ENCODE measurements at regions not wholly inside any gene's neighbourhood (a gene's known extent, or its start where the extent isn't known, plus 50 kb on each side); places are given as distances from the start of the nearest gene placed in this dataset.

DNA sequence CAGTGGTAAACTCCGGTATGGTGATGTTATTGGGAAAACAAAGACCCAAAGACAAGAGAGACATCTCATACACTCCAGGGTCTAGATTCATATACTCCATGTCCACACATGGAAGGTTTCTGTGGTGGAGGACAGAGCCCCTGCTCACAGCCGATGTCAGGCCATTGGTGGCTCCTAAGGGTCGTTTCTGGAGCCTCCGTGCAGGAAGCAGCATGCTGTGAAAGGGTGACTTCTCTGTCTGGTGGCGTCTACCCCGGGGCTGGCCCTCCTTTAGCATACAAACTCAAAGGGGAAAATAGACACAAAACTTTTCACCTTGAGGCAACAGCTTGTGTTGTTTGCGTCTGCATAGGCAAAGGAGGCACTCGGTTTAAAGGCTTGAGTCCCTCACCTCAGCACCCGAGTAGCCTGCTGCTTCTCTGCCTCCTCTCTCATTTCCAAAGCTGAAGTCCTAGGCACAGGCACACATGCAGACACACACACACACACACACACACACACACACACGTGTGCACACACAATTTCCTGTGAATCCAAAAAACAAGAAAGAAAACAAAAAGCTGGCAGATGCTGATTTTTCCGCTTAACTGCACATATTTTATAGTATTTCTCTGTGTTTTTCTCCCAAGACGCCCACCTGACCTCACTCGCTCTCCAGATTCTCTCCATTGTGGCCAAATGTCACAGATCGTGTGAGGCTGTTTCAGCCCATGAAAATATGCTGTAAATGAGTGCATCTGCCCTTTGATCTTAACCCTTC lies 601.4 kb upstream of the MGMT start:
- Histone ChIP-seq H3K4me1 (no peaks in the 10 kb centered on the region), H3K36me3 (no peaks in the 10 kb centered on the region), H3K9me3 (no peaks in the 10 kb centered on the region), H3K4me3 (no peak overlapping the region), H3K27ac (no peak overlapping the region), H3K27me3 (no peaks in the 10 kb centered on the region)
- WGBS, 2 donors, result 63 to 77% methylated on average over 14 of the region's 14 CpGs
- no peak for TF ChIP-seq POLR2A (IDR thresholded peaks at IDR 0.05)
- TF ChIP-seq EP300 (IDR thresholded peaks at IDR 0.05), result no peak
- TF ChIP-seq CTCF (IDR thresholded peaks at IDR 0.05), result no peak
- TF ChIP-seq POLR2AphosphoS5 (IDR thresholded peaks at IDR 0.05), result no peak
- intact Hi-C loops (cut with DNase I), result no loop called here
- no peak for DNase-seq

DNA sequence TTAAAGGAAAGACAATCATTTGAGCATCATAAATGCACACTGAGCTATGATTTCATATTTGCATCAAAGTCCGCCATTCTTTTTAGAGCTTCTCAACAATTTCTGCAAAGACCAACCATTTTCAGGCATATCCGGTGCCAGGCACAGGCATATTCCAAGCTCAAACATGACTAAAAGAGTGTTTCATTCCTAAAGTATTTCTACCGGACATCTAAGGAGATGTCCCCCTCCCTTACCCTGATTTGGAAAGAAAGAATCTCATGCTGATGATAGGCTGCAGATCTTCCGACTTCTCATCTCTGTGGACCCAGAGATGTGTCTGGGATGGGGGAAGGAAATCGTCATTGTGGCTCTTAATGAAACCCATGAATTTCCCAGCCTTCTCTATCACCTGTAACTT lies 600.5 kb upstream of the MGMT start:
- intact Hi-C loops (cut with DNase I), result no loop called here
- no peak for TF ChIP-seq POLR2AphosphoS5 (IDR thresholded peaks at IDR 0.05)
- no peak for TF ChIP-seq EP300 (IDR thresholded peaks at IDR 0.05)
- no peak for TF ChIP-seq POLR2A (IDR thresholded peaks at IDR 0.05)
- no peak for TF ChIP-seq CTCF (IDR thresholded peaks at IDR 0.05)
- no peak for DNase-seq
- no peak overlapping the region for H3K4me3 ChIP-seq
- no peaks in the 10 kb centered on the region for H3K9me3 ChIP-seq
- H3K4me1 ChIP-seq, result no peaks in the 10 kb centered on the region
- no peaks in the 10 kb centered on the region for H3K27me3 ChIP-seq
- no peak overlapping the region for H3K27ac ChIP-seq
- WGBS, 2 donors, result 75 to 88% methylated on average over 5 of the region's 5 CpGs
- no peaks in the 10 kb centered on the region for H3K36me3 ChIP-seq

- Histone ChIP-seq H3K36me3 (no peaks in the 10 kb centered on the region), H3K27ac (no peak overlapping the region), H3K27me3 (no peaks in the 10 kb centered on the region), H3K4me1 (no peaks in the 10 kb centered on the region), H3K9me3 (no peaks in the 10 kb centered on the region), H3K4me3 (no peak overlapping the region)
- TF ChIP-seq EP300 (IDR thresholded peaks at IDR 0.05), result no peak
- TF ChIP-seq CTCF (IDR thresholded peaks at IDR 0.05), result no peak
- no peak for TF ChIP-seq POLR2AphosphoS5 (IDR thresholded peaks at IDR 0.05)
- TF ChIP-seq POLR2A (IDR thresholded peaks at IDR 0.05), result no peak
- intact Hi-C loops (cut with DNase I), result no loop called here
- WGBS, 2 donors, result 91 to 93% methylated on average over 8 of the region's 8 CpGs
- DNase-seq, result no peak
These were observed 599.8 kb upstream of the MGMT start for GRCh38 chr10:128867210-128867609.

DNA sequence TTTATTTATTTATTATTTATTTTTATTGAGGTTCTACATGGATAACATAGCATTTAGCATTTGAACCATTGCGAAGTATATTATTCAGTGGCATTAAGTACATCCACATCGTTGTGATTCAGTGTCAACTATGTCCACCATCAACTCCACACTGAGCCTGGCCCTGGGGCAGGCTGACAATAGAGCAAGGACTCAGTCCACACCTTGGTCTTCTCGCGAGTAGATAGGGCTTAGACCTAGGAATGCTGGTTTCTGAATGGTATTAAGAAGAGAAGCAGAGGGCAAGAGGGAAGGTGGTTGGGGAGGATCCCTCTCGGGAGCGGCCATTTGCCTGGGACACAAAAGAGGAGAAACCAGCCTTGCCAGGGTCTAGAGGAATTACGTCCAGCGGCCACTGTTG lies 599.2 kb upstream of the MGMT start:
- no peaks in the 10 kb centered on the region for H3K9me3 ChIP-seq
- DNase-seq, result no peak
- H3K4me3 ChIP-seq, result no peak overlapping the region
- H3K36me3 ChIP-seq, result no peaks in the 10 kb centered on the region
- intact Hi-C loops (cut with DNase I), result no loop called here
- H3K27me3 ChIP-seq, result no peaks in the 10 kb centered on the region
- H3K27ac ChIP-seq, result no peak overlapping the region
- WGBS, 2 donors, result 94 to 95% methylated on average over 8 of the region's 8 CpGs
- no peak for TF ChIP-seq CTCF (IDR thresholded peaks at IDR 0.05)
- no peak for TF ChIP-seq POLR2AphosphoS5 (IDR thresholded peaks at IDR 0.05)
- no peak for TF ChIP-seq POLR2A (IDR thresholded peaks at IDR 0.05)
- no peak for TF ChIP-seq EP300 (IDR thresholded peaks at IDR 0.05)
- H3K4me1 ChIP-seq, result no peaks in the 10 kb centered on the region

DNA sequence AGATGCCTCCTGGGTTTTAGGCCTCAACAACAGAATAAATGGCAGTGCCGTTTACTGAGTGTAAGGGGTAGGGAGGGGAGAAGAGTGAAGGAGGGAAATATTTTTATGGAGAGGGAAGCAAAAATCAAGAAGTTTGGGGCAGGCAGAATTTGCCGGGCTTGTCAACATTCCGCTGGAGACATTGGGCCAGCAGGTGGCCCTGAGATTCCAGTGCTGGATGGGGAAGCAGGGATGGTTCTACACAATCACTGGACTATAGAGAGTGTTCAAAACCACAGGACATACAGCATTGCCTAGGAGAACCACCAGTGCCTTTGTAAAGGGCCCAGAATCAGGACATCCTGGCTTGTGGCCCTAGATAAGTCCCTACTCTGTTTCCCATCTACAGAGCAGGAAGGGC lies 598.6 kb upstream of the MGMT start:
- Histone ChIP-seq H3K27me3 (no peaks in the 10 kb centered on the region), H3K27ac (no peak overlapping the region), H3K36me3 (no peaks in the 10 kb centered on the region), H3K9me3 (no peaks in the 10 kb centered on the region), H3K4me3 (no peak overlapping the region), H3K4me1 (no peaks in the 10 kb centered on the region)
- 93% methylated on average over 3 of the region's 3 CpGs for WGBS, 2 donors
- DNase-seq, result no peak
- TF ChIP-seq EP300 (IDR thresholded peaks at IDR 0.05) (no peak), POLR2AphosphoS5 (IDR thresholded peaks at IDR 0.05) (no peak), CTCF (IDR thresholded peaks at IDR 0.05) (no peak), POLR2A (IDR thresholded peaks at IDR 0.05) (no peak)
- intact Hi-C loops (cut with DNase I), result no loop called here

Data from sigmoid colon (tissue), 6 donors.